ENCODE measurements at regions not wholly inside any gene's neighbourhood (a gene's known extent, or its start where the extent isn't known, plus 50 kb on each side); places are given as distances from the start of the nearest gene placed in this dataset.
A peak's percentile ranks its signal among the peaks of the same experiment; 100 is the strongest.

GRCh38 chr2:138846216-138846821 lies 66.1 kb upstream of the NXPH2 start:
- DNase-seq (ENCODE audit: low spot score): peak; percentile 71

- no peak for DNase-seq (ENCODE audit: low spot score)
These were observed 62.2 kb upstream of the NXPH2 start for GRCh38 chr2:138842341-138842740.

DNA sequence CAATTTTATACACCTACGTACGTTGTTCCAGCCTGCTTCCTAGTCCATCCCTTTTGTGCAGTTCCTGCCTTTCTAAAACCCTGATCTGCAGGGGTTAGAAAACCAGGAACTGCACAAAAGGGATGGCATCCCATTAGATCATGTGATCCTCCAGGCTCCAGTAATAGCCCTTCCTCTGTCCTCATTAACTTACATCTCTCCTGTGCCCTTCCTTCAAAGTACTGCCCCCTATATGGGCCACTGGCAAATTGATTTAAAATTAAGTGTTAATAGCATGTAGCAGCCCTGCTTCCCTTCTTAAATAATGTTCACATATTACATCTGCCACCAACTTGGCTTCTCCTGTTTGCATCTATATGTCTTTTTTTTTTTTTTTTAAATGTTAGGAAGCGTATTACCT lies 61.3 kb upstream of the NXPH2 start:
- DNase-seq (ENCODE audit: low spot score): no peak

- no peak for DNase-seq (ENCODE audit: low spot score)
These were observed 58.8 kb upstream of the NXPH2 start for GRCh38 chr2:138838851-138839620.

DNA sequence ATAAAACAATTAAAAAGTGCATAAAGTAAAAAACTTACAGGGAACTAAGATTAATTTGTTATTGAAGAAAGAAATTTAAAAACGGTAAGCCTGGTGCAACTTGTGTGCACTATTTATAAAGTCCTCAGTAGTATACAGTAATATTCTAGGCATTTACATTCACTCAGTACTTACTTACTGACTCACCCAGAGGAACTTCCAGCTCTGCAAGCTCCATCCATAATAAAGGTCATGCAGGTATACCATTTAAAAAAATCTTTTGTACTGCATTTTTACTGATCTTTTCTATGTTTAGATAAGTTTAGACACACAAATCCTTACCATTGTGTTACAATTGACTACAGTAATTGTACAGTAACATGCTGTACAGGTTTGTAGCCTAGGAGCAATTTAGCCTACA lies 51.5 kb upstream of the NXPH2 start:
- DNase-seq (ENCODE audit: low spot score): no peak

- no peak for DNase-seq (ENCODE audit: low spot score)
These were observed 51.0 kb upstream of the NXPH2 start for GRCh38 chr2:138831154-138831553.

- no peak for DNase-seq (ENCODE audit: low spot score)
These were observed 50.4 kb upstream of the NXPH2 start for GRCh38 chr2:138830547-138830946.
